ENCODE measurements at regions not wholly inside any gene's neighbourhood (a gene's known extent, or its start where the extent isn't known, plus 50 kb on each side); places are given as distances from the start of the nearest gene placed in this dataset.

- TF ChIP-seq CTCF (IDR thresholded peaks at IDR 0.05) (no peak), REST (IDR thresholded peaks at IDR 0.05; ENCODE audit: insufficient read depth in 1 of 2, low read depth in 2 of 2, low read length in 1 of 2) (no peak)
Measured at GRCh38 chr1:34367954-34368353, 191.2 kb downstream of the C1orf94 start.

Data from Panc1 (cell line).